ENCODE measurements at regions not wholly inside any gene's neighbourhood (a gene's known extent, or its start where the extent isn't known, plus 50 kb on each side); places are given as distances from the start of the nearest gene placed in this dataset.

DNA sequence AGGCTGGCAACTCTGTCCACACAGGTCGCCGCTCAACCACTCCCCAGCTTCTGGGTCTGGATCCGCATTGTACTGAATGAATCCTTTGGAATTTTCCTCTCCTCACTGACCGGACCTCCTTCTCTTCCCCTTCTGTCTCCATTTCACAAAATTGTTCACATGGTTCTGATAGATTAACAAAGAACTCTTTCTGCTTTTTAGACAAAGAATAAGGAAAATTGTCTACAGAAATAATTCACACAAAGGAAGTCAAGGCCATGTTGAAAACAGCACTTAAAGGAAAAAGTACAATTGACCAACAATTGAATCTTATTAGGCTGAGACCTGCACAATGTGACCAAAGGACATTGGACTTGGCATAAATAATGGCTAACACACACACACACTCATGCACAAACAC lies 73.6 kb upstream of the GLI2 start:
- no peak for TF ChIP-seq CTCF (IDR thresholded peaks at IDR 0.05)

DNA sequence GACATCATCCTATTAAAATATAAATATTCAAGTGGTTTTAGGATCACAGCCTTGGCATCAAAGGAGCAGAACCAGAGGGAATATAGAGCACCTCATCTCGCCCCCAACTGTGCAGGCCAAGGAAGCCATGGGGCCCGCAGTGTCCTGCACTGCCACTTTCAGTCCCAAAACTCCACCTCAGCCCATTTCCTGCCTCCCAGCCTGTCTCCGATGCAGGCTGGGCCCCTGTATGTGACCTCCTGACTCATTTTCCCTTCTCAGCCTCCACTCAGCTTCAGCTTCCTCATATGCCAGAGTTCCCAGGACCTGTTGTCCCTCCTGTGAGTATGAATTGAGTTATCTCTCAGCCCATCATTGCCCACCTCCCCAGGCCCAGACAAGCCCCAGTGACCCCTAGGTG lies 72.9 kb upstream of the GLI2 start:
- TF ChIP-seq CTCF (IDR thresholded peaks at IDR 0.05): no peak

DNA sequence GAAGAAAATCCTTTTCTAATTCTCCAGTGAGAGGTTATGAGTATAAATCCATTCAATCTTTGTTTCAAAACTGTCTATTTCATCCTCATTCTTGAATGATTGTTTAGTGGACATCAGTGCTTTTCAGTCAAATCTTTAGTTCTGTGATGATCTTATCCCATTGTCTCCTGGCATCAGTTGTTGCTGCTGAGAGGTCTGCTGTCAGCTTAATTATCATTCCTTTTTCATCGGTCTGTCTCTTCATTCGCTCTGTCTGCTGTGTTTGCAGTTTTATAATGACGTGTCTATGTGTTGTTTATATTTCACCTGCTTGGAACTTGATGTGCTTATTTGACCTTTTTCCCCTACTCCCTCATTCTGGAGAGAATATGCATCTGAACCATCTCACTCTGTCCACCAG lies 69.2 kb upstream of the GLI2 start:
- TF ChIP-seq CTCF (IDR thresholded peaks at IDR 0.05): no peak

DNA sequence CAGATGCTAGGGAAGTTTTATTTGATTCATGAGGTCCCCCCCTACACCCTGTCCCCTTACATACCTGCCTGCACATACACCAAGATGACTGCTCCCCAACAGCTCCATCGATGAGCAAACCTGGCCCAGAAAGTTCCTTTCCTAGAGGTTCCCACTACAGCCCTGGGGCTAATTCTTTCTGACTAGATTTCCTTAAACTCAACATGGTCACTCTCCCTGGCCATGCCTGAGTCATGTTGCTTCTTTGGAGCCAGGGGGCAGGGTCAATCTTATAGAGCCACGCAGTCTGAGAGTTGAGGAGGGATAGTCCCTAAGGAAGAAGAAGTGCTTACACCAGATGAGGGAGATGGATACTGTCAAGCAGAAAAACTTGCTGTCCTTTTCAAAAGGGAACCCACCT lies 67.7 kb upstream of the GLI2 start:
- no peak for TF ChIP-seq CTCF (IDR thresholded peaks at IDR 0.05)

DNA sequence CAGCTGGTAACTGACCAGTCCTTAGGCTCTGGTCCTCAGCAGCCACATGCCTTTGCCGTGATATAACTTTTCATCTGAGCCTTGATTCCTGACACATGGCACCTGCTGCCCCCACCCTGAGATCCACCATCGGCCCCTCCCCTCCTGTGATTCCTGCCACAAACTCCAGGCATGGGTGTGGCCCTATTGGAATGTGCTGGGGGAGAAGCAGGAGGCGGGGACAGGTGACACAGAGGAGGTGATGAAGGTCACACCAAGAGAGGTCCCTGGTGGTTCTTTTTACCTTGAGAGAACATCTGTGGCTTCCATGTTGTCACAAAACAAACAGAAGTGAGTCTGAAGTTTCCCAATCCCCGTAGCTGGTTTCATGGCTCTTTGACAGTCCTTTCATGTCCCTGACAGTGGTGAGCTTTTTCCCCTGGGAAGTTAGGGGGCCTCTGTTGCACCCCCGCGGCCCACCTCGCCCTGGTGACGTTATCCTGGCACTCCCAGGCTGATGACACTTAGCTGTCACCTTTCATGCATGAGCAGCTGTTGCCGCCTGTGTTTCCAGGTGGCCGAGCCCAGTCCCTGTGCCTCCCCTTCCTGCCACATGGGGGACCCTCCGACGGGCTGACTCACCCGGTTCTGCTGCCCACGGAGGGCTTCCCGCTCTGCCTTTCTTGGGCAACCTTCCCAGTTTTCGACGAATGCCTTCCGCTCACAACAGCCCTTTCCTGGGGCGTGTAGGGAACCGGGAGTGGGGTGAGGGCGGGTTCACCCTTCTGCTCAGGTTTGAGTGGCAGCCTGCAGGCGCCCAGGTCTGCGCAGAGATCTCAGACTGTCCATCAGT lies 66.3 kb upstream of the GLI2 start:
- no peak for TF ChIP-seq CTCF (IDR thresholded peaks at IDR 0.05)

GRCh38 chr2:120669971-120670370 lies 65.7 kb upstream of the GLI2 start:
- TF ChIP-seq CTCF (IDR thresholded peaks at IDR 0.05): no peak

GRCh38 chr2:120670371-120670770 lies 65.3 kb upstream of the GLI2 start:
- TF ChIP-seq CTCF (IDR thresholded peaks at IDR 0.05): no peak
